TTC549 (cell line): ENCODE measurements at regions not wholly inside any gene's neighbourhood (a gene's known extent, or its start where the extent isn't known, plus 50 kb on each side); places are given as distances from the start of the nearest gene placed in this dataset.
"Not testable (repeated sequence)": the region's sequence is repeated elsewhere in the genome, so short reads cannot be mapped to it uniquely, and the experiment has no call there.

Experiments used
- FAIRE-seq: peaks from 2 replicates; lab custom pipeline; 2012; peaks lifted over from hg19 to GRCh38; lab: Jason Lieb, UNC

DNA sequence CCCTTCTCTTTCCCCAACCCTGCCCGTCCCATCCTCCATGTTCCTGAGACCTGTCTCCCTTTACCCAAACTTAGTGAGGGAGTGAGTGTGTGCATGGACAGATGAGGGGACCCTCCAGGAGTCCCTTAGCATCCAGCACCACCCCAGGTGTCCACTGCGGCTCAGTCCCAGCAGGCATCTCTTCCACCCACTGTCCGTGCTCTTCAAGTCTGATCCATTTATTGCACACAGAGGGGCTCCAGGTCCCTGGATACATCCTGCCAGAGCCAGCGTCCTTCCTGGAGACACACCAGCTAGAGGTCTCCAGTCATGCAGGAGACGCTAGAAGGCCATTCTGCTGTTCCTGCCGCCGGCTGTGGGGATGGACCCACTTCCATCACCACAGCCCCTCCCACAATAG is 239.2 kb downstream of the ADGRD1 start:
- FAIRE-seq, result no peak

GRCh38 chr12:131194166-131194565 is 240.5 kb downstream of the ADGRD1 start:
- no peak for FAIRE-seq

DNA sequence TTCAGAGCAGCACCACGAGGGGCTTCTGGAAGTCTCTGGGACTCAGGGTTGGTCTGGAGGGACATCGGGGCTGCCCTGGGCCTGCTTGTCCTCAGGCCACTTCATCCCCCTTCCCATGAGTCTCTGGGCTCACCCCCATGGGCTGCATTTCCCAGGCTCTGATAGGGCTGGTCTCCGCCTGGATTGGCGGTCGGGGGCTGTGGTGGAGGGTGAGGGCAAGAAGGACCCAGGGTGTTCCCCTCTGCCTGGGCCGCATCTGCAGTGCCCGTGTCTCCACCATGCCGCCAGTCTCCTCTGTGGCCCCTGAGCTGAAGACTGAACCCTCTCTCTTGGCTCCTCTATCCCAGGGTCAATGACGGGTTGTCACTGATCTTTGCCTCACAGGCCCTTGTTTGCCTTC is 242.1 kb downstream of the ADGRD1 start:
- FAIRE-seq, result no peak

DNA sequence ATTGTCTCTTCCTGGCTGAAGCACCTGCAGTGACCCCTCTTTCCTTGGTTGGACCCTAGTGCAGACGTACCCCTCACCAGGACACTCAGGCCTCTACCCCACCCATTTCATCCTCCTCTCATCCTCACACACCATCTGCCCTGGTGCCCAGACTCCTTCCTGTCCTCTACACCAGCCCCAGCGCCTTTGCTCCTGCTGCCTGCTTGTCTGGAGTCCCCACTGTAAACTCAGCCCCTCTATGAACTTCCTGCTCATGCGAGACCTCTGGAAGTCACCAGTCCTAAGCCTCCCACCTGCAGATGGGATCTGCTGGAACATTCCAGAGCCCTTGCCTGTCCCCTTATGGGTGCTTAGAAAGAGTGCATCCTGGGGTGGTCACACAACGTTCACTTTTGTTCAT is 242.5 kb downstream of the ADGRD1 start:
- FAIRE-seq, result no peak

GRCh38 chr12:131197490-131197889 is 243.8 kb downstream of the ADGRD1 start:
- FAIRE-seq, result no peak

DNA sequence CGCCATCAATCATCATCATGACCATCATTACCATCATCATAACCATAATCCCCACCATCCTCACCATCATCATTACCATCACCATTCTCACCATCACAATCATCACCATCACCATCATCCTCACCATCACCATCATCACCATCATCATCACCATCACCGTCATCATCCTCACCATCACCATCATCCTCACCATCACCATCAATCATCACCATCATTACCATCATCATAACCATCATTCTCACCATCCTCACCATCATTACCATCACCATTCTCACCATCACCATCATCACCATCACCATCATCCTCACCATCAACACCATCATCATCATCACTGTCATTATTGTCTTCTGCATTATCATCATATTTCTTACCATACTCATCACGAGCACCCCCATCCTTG is 245.5 kb downstream of the ADGRD1 start:
- no peak for FAIRE-seq

GRCh38 chr12:131201912-131202311 is 248.2 kb downstream of the ADGRD1 start:
- not testable (repeated sequence) for FAIRE-seq

DNA sequence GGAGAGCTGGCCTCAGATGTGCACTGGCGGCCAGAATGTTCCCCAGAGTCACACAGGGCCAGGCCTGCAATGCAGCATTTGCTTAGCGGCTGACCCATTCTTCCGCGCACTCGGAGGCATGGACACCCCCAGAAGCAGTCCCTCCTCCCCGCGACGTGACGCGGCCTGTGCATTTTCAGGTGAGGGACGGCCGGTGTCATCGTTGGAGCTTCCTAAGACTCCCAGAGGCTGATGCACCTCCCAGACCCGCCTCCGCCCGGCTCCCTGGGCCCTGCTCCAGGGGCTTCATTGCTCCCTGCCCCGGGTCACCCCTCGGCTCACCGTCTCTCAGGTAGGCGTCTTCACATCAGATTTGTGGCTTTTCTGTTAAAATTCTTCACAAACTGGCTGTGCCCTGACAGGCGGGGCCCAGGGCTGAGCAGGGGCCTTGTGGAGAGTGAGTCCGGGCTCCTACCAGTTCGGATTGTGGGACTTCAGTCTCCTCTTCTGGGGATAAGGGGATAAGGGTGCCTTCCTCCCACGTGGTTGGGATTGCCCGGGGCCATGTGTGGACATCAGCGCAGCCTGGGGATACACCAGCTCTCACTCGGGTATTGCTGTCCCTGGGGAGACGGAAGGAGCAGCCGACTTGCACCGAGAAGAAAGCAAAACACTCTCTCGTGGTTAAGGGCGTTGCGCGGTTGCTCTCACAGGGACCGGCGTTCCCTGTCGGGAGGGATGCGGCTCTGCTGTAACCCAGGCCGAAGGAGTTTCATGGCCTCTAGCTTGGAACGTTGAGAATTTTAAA is 249.1 kb downstream of the ADGRD1 start:
- FAIRE-seq, result no peak

DNA sequence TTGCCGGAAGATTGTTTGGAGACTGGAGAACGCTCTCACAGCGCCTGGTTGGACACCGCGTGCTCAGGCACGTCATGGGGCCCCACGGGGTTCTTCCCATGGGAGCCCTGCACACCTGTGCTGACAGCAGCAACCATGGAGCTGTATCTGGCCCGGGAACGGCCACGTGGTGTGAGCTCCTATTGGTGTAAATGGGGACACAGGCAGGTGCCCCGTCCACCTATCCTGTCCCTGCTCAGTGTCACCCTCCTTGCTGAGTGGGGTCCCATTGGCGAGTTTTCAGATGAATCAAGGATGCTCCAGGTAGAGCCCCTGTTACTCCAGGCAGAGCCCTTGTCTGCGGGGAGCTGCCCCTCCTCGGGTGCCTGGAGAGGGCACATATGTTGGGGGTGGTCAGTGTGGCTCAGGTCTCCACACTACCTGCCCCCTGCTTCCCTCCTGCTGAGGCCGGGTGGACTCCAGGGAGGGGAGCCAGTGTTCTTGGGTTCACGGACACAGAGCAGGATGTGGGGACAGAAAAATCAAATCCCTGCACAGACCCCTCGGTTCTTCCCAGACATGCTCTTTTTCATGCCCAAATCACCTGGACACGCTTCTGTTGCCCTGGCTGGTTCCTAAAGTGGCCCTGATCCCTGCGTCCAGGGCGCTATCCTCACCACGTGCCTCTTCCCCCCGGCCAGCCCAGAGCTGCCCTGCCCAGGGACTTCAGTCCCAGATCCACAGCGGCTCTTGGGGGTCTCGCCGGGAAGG is 250.1 kb downstream of the ADGRD1 start:
- FAIRE-seq, result no peak

DNA sequence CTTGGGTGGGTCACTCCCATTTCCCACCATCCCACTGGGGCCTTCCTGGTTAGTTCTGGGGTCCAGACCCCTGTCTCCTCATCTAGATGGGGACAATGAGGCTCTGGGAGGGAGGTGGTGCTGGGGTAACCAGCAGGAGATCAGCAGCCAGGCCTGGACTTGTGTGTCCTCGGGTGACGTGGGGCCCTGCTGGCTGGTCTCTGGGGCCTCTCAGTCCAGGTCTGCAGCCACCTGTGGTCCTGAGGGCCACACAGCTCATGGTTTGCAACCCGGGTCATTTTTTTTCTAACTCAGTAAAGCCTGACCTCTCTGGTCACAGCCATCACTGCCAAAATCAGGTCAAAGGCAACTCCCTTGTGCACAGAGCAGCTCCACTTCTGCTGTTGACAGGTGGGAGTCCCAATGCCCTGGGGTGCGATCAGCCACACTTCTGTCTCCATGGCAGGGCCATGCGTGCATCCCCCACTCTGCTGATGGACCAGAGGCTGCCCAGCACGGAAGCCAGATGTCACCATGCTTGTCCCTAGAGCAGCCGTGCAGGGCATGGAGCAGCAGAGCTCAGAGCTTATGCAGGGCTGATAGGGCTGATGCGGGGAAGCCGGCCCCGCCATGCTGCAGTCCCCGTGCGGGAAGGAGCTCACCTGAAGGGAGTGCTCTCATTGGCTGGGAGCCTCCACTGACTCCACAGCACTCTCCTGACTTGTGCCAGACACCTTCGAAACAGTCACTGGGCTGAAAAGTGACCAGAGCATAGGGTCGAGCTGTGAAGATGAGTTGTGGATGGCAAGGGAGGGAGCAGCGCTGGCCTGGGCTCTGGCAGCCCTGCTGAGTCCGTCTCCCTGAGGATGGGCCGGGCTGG is 250.9 kb downstream of the ADGRD1 start:
- no peak for FAIRE-seq

- not testable (repeated sequence) for FAIRE-seq
Measured at GRCh38 chr12:131205275-131205933, 251.7 kb downstream of the ADGRD1 start.

DNA sequence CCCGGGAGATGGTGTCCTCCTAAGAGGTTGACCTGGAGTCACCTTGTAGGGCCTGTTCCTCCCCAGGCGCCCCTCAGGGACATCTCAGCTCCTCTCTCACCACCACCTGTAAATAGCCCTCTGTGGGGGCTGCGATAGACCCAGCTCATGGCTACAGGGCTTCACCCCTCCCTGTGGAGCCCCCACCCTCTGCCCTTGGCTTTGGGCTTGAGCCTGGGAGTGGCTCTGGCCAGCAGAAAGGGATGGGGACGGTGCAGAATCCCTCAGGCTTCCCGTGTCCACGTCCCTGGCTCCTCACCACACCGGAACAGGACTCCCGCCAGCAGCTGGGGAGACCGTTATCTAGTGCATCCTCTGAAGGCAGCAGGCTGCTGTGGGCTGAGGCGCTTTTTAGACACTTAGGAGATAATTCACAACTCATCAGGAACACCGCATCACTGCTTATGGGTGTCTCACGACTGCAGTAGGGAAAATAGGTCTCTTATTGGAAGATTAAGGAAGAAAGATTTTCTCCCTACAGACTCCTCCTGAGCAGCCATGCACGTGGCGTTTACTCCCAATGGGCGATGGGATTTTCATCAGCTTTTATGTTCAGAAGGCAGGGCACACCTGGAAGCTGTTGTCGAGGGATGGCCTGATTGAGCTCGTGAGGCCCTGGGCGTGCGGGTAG is 253.1 kb downstream of the ADGRD1 start:
- FAIRE-seq, result not testable (repeated sequence)

DNA sequence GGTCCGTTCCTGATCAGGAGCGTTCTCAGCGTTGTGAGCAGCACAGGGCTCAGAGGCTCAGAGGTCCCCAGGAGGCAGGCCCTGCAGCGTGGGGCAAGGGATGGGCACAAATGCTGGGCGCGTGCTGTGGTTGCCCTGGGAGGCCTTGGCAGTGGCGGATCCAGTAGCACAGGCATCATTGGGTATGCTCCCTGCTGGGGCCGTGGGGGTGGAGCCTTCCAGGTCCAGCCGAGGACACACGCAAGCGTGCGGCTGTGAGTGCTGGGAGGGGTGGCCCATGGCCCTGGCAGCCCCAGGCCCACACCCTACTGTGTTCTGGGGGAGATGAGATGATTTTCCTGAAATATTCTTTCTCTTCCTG is 253.6 kb downstream of the ADGRD1 start:
- FAIRE-seq, result not testable (repeated sequence)

- not testable (repeated sequence) for FAIRE-seq
Measured at GRCh38 chr12:131207841-131208240, 254.1 kb downstream of the ADGRD1 start.

DNA sequence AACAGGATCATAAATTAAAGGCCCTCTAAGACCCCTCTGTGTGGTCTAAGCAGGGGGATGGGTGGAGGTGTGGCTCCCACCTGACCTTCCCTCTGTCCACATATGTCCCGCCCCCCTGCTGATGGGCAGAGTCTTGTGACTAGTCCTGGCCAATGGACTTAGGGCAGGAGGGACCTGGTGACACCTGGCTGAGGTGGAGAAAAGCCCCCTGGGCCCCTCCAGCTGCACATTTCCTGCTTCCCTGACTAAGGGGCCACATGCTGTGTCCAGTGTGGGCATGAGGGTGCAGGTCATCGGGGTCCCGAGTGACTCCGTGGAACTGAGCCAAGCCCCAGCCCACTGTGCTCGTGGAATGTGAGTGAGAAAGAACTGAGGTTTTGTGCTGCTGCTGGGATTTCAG is 254.7 kb downstream of the ADGRD1 start:
- no peak for FAIRE-seq

- no peak for FAIRE-seq
Measured at GRCh38 chr12:131209082-131210070, 255.7 kb downstream of the ADGRD1 start.

- no peak for FAIRE-seq
Measured at GRCh38 chr12:131210506-131211339, 257.0 kb downstream of the ADGRD1 start.

DNA sequence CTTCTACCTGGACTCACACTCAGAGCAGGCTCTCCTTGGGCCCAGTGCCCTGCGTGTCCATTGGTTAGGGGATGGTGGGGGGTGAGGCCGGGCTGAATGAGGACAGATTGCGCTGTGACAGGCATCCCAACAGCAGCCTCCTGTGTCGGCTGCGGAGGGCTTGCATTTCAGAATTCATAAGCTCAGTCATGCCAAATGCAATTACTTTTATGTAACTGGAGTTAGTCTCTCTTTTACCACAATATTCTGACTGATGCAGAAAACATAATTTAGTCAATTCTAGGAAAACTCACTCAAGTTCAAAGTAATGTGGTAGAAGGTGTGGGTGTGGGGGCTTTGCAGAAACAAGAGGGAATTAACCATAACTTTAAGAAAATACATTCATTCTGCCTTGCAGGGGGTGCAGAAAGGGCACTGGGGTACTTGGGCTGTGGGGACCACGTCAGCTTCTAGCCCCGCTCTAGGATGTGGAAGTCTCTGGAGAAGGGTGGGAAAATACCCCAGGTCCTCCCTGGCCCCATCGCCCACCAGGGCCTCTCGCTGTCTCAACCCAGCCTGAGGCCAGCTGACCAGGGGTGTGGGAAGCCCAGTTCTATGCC is 257.7 kb downstream of the ADGRD1 start:
- no peak for FAIRE-seq

- no peak for FAIRE-seq
Measured at GRCh38 chr12:131213896-131214442, 260.3 kb downstream of the ADGRD1 start.
